CD4-positive, alpha-beta T cell treated with Interleukin-15 for 1 hour (primary cell): ENCODE measurements at regions not wholly inside any gene's neighbourhood (a gene's known extent, or its start where the extent isn't known, plus 50 kb on each side); places are given as distances from the start of the nearest gene placed in this dataset.

Experiments
- DNase-seq: peaks from one replicate; pipeline ENCODE4 v3.0.0-alpha.2; 2020

- DNase-seq: no peak
Measured at GRCh38 chrX:129077424-129078170, 445.7 kb downstream of the SMARCA1 start.

- no peak for DNase-seq
Measured at GRCh38 chrX:129071390-129071789, 451.9 kb downstream of the SMARCA1 start.

- DNase-seq: no peak
Measured at GRCh38 chrX:129065895-129066294, 457.4 kb downstream of the SMARCA1 start.

GRCh38 chrX:129058405-129058804 lies 464.9 kb downstream of the SMARCA1 start:
- no peak for DNase-seq

GRCh38 chrX:129043138-129043537 lies 480.2 kb downstream of the SMARCA1 start:
- DNase-seq: no peak

- no peak for DNase-seq
Measured at GRCh38 chrX:129041319-129041718, 482.0 kb downstream of the SMARCA1 start.

- no peak for DNase-seq
Measured at GRCh38 chrX:129040124-129040523, 483.2 kb downstream of the SMARCA1 start.

- no peak for DNase-seq
Measured at GRCh38 chrX:129039176-129039575, 484.1 kb downstream of the SMARCA1 start.

GRCh38 chrX:129037389-129037788 lies 485.9 kb downstream of the SMARCA1 start:
- DNase-seq: no peak

- DNase-seq: no peak
Measured at GRCh38 chrX:129035180-129035579, 488.1 kb downstream of the SMARCA1 start.

- DNase-seq: no peak
Measured at GRCh38 chrX:129034196-129034595, 489.1 kb downstream of the SMARCA1 start.

- no peak for DNase-seq
Measured at GRCh38 chrX:129026202-129026601, 497.1 kb downstream of the SMARCA1 start.

GRCh38 chrX:129025376-129025775 lies 497.9 kb downstream of the SMARCA1 start:
- DNase-seq: no peak

GRCh38 chrX:129019412-129019811 lies 503.9 kb downstream of the SMARCA1 start:
- no peak for DNase-seq

- no peak for DNase-seq
Measured at GRCh38 chrX:129015381-129015780, 507.9 kb downstream of the SMARCA1 start.

GRCh38 chrX:129013574-129013973 lies 509.7 kb downstream of the SMARCA1 start:
- DNase-seq: no peak

GRCh38 chrX:129007631-129008030 lies 515.7 kb downstream of the SMARCA1 start:
- DNase-seq: no peak

GRCh38 chrX:129006491-129006890 lies 516.8 kb downstream of the SMARCA1 start:
- no peak for DNase-seq

- no peak for DNase-seq
Measured at GRCh38 chrX:129000797-129001196, 522.5 kb downstream of the SMARCA1 start.

GRCh38 chrX:129000018-129000417 lies 523.3 kb downstream of the SMARCA1 start:
- no peak for DNase-seq

- DNase-seq: no peak
Measured at GRCh38 chrX:128992107-128992971, 531.0 kb downstream of the SMARCA1 start.

GRCh38 chrX:128975745-128976144 lies 547.5 kb downstream of the SMARCA1 start:
- no peak for DNase-seq

GRCh38 chrX:128973033-128973432 lies 550.3 kb downstream of the SMARCA1 start:
- no peak for DNase-seq

- no peak for DNase-seq
Measured at GRCh38 chrX:128961290-128961689, 562.0 kb downstream of the SMARCA1 start.
